Testis (tissue), 2 donors: ENCODE measurements at regions not wholly inside any gene's neighbourhood (a gene's known extent, or its start where the extent isn't known, plus 50 kb on each side); places are given as distances from the start of the nearest gene placed in this dataset.

Experiments
- DNase-seq: peaks from one replicate; pipeline ENCODE4 v3.0.0-alpha.2; 2019
- H3K27ac ChIP-seq, 2 donors: fragments of 200-600 bp; sonication (generic); one replicate each; pipeline ENCODE4 v1.5.1; 2019
- H3K27me3 ChIP-seq: fragments of 200-600 bp; sonication (generic); one replicate; pipeline ENCODE4 v1.5.1; 2019
- H3K36me3 ChIP-seq: fragments of 200-600 bp; sonication (generic); one replicate; pipeline ENCODE4 v1.5.1; 2017; ENCODE audit warnings: low read depth; ENCODE audit errors: missing control alignments
- H3K4me1 ChIP-seq: fragments of 200-600 bp; sonication (generic); one replicate; pipeline ENCODE4 v1.5.1; 2019
- H3K4me3 ChIP-seq, 2 donors: fragments of 200-600 bp; sonication (generic); one replicate each; pipeline ENCODE4 v1.5.1; 2017 to 2019
- H3K9me3 ChIP-seq: fragments of 200-600 bp; sonication (generic); one replicate; pipeline ENCODE4 v1.5.1; 2017
- POLR2A ChIP-seq: fragments of 450-650 bp; IDR thresholded peaks from one replicate; pipeline ENCODE4 v1.6.1; 2017; ENCODE audit warnings: antibody characterized with exemption, mild to moderate bottlenecking, moderate library complexity
- WGBS, 2 donors: methylation state at CpG; one replicate each; pipeline ENCODE4 v1.1.5; 2018; 5-methylcytosine and 5-hydroxymethylcytosine counted together
- intact Hi-C: fragments of 100-400 bp; cut with DNase I; formaldehyde crosslinking; loops from one replicate; pipeline ENCODE4 v1.15.1; 2023; ENCODE audit warnings: low total_unique reads
- TF ChIP-seq, protein P1 (sequence below), 3 experiments: fragments of 450-650 bp in 2 of 3; fragments of 200-600 bp in 1 of 3; sonication (generic) in 1 of 3; IDR thresholded peaks; one replicate each; pipeline ENCODE4 v1.5.1; 2016 to 2019; ENCODE audit warnings: antibody characterized with exemption in 3 of 3, mild to moderate bottlenecking in 2 of 3, moderate library complexity in 1 of 3

GRCh38 chr2:8427211-8427610 is 254.6 kb upstream of the ID2 start:
- intact Hi-C loops: no loop called here
- no peak overlapping the region for H3K27ac ChIP-seq
- no peaks in the 10 kb centered on the region for H3K36me3 ChIP-seq
- H3K4me3 ChIP-seq: no peak overlapping the region
- no peaks in the 10 kb centered on the region for H3K9me3 ChIP-seq
- no peaks in the 10 kb centered on the region for H3K27me3 ChIP-seq
- 89 to 94% methylated on average over 4 of the region's 4 CpGs for WGBS, 2 donors
- no peaks in the 10 kb centered on the region for H3K4me1 ChIP-seq
- TF ChIP-seq, protein P1, sequence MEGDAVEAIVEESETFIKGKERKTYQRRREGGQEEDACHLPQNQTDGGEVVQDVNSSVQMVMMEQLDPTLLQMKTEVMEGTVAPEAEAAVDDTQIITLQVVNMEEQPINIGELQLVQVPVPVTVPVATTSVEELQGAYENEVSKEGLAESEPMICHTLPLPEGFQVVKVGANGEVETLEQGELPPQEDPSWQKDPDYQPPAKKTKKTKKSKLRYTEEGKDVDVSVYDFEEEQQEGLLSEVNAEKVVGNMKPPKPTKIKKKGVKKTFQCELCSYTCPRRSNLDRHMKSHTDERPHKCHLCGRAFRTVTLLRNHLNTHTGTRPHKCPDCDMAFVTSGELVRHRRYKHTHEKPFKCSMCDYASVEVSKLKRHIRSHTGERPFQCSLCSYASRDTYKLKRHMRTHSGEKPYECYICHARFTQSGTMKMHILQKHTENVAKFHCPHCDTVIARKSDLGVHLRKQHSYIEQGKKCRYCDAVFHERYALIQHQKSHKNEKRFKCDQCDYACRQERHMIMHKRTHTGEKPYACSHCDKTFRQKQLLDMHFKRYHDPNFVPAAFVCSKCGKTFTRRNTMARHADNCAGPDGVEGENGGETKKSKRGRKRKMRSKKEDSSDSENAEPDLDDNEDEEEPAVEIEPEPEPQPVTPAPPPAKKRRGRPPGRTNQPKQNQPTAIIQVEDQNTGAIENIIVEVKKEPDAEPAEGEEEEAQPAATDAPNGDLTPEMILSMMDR (IDR thresholded peaks at IDR 0.05): no peak
- TF ChIP-seq POLR2A: no peak
- DNase-seq: no peak

DNA sequence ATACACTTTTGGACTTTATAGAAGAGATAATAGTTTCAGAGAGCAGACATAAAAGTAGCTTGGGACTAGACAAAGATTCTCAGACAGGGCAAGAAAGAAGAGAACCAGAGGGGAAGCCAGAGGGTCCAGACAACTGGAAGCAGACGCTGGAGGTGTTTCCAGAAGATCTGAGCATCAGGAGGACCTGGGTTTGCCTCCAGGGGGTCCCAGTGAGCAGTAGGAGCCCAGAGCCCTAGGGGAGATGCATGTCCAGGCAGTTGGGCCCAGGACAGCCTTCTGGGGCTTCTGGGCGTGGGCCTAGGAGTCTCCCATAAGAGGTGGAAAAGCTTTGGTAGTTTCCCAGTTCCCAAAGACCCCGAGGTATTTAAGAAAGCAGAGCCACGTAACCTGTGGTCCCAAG is 251.2 kb upstream of the ID2 start:
- intact Hi-C loops: no loop called here
- TF ChIP-seq, protein P1 (IDR thresholded peaks at IDR 0.05): no peak
- TF ChIP-seq POLR2A: no peak
- Histone ChIP-seq H3K27me3 (no peaks in the 10 kb centered on the region), H3K9me3 (no peaks in the 10 kb centered on the region), H3K4me3 (no peak overlapping the region), H3K27ac (no peak overlapping the region), H3K36me3 (no peaks in the 10 kb centered on the region), H3K4me1 (no peaks in the 10 kb centered on the region)
- no peak for DNase-seq
- 75 to 98% methylated on average over 4 of the region's 4 CpGs for WGBS, 2 donors

DNA sequence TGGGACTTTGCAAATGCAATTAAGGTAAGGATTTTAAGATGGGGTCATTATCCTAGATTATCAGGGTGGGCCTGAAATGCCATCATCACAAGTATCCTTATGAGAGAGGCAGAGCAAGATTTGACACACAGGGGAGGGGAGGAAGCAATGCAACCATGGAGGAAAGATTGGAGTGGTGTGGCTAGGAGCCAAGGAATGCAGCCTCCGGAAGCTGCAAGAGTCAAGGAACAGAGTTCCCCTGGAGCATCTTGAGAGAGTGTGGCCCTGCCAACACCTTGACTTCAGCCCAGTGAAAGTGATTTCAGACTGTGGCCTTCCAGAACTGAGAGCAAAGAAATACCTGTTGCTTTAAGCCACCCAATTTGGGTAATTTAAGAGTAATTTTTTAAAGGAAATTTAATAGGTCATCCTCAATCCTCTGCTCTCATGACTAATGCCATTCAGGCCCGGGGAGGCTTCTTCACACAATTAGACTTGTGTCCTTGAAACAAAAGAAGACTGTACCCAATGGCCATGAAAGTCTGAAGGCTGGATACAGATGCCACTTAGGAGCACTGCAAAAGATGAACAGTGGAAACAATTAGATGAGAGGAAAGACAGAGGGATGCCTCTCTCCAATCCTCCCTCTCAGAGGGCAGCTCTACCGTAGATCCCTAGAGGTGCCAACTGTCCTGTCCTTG is 250.3 kb upstream of the ID2 start:
- H3K4me1 ChIP-seq: no peaks in the 10 kb centered on the region
- H3K9me3 ChIP-seq: no peaks in the 10 kb centered on the region
- no peaks in the 10 kb centered on the region for H3K27me3 ChIP-seq
- no peak overlapping the region for H3K27ac ChIP-seq
- no peak for DNase-seq
- intact Hi-C loops: no loop called here
- H3K4me3 ChIP-seq: no peak overlapping the region
- no peaks in the 10 kb centered on the region for H3K36me3 ChIP-seq
- 61 to 66% methylated on average over 3 of the region's 3 CpGs for WGBS, 2 donors
- TF ChIP-seq, protein P1 (IDR thresholded peaks at IDR 0.05): no peak
- TF ChIP-seq POLR2A: no peak

- TF ChIP-seq POLR2A: no peak
- TF ChIP-seq, protein P1 (IDR thresholded peaks at IDR 0.05): no peak
- Histone ChIP-seq H3K36me3 (no peaks in the 10 kb centered on the region), H3K4me1 (no peaks in the 10 kb centered on the region), H3K9me3 (no peaks in the 10 kb centered on the region), H3K4me3 (no peak overlapping the region), H3K27me3 (no peaks in the 10 kb centered on the region), H3K27ac (no peak overlapping the region)
- WGBS, 2 donors: 81 to 85% methylated on average over 9 of the region's 9 CpGs
- intact Hi-C loops: no loop called here
- DNase-seq: no peak
Observed at GRCh38 chr2:8432706-8433336, 249.0 kb upstream of the ID2 start.

DNA sequence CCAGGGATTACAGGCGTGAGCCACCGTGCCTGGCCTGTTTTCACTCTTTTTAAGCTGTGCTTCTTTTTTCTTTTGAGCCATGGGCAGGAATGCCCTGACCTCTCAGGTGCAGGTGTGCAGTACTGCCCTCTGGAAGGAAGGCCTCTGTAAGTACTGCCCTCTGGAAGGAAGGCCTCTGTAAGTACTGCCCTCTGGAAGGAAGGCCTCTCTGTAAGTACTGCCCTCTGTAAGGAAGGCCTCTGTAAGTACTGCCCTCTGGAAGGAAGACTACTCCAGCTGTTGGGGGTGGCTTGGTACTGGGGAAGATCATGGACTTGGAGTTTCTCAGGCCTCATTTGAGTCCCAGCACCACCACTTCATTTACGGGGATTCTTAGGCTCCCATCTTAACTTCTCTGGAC is 248.5 kb upstream of the ID2 start:
- Histone ChIP-seq H3K4me1 (no peaks in the 10 kb centered on the region), H3K4me3 (no peak overlapping the region), H3K36me3 (no peaks in the 10 kb centered on the region), H3K27me3 (no peaks in the 10 kb centered on the region), H3K27ac (no peak overlapping the region), H3K9me3 (no peaks in the 10 kb centered on the region)
- TF ChIP-seq POLR2A: no peak
- TF ChIP-seq, protein P1 (IDR thresholded peaks at IDR 0.05): no peak
- intact Hi-C loops: no loop called here
- DNase-seq: no peak
- WGBS, 2 donors: 93 to 95% methylated on average over 3 of the region's 3 CpGs
